Neural cell (in vitro differentiated cells): ENCODE measurements at regions not wholly inside any gene's neighbourhood (a gene's known extent, or its start where the extent isn't known, plus 50 kb on each side); places are given as distances from the start of the nearest gene placed in this dataset.

Experiments used
- CTCF ChIP-seq: fragments of 450-650 bp; IDR thresholded peaks from 2 replicates; pipeline ENCODE4 v1.5.1; 2014; ENCODE audit warnings: antibody characterized with exemption, mild to moderate bottlenecking, moderate library complexity; ENCODE audit not compliant: poor library complexity, severe bottlenecking
- EZH2 ChIP-seq: fragments of 200-600, 300-800 bp; shearing (Covaris generic), sonication (generic); IDR thresholded peaks from 2 replicates; pipeline ENCODE4 v1.6.1; 2014; ENCODE audit warnings: antibody characterized with exemption, low read length, borderline replicate concordance, mild to moderate bottlenecking; ENCODE audit not compliant: insufficient read depth, poor library complexity, severe bottlenecking
- REST ChIP-seq: IDR thresholded peaks from 2 replicates; pipeline ENCODE4 v1.6.1; 2012; ENCODE audit warnings: borderline replicate concordance

- TF ChIP-seq EZH2 (no peak), CTCF (no peak), REST (no peak)
These were observed 56.7 kb upstream of the TOX2 start for GRCh38 chr20:43857932-43858331.
